Astrocyte (in vitro differentiated cells and primary cell): ENCODE measurements at regions not wholly inside any gene's neighbourhood (a gene's known extent, or its start where the extent isn't known, plus 50 kb on each side); places are given as distances from the start of the nearest gene placed in this dataset.
"Not testable (repeated sequence)": the region's sequence is repeated elsewhere in the genome, so short reads cannot be mapped to it uniquely, and the experiment has no call there.

Experiments
- CTCF ChIP-seq: IDR thresholded peaks from 2 replicates; pipeline ENCODE4 v1.5.1; 2011; ENCODE audit warnings: low read depth, mild to moderate bottlenecking, inconsistent platforms, low read length, moderate library complexity; ENCODE audit not compliant: insufficient read depth
- EZH2 ChIP-seq: IDR thresholded peaks from 2 replicates; pipeline ENCODE4 v1.6.1; 2012; ENCODE audit warnings: mild to moderate bottlenecking, low read length, inconsistent platforms; ENCODE audit not compliant: insufficient read depth

DNA sequence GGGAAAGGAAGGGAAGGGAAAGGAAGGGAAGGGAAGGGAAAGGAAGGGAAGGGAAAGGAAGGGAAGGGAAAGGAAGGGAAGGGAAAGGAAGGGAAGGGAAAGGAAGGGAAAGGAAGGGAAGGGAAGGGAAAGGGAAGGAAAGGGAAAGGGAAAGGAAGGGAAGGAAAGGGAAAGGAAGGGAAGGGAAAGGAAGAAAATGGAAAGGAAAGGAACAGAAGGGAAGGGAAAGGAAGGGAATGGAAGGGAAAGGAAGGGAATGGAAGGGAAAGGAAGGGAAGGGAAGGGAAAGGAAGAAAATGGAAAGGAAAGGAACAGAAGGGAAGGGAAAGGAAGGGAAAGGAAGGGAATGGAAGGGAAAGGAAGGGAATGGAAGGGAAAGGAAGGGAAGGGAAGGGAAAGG lies 526.0 kb downstream of the RMST start:
- TF ChIP-seq CTCF, EZH2: not testable (repeated sequence)
